NCI-H1417 treated with DMSO at 0.1 percent for 48 hours (cell line): ENCODE measurements at regions not wholly inside any gene's neighbourhood (a gene's known extent, or its start where the extent isn't known, plus 50 kb on each side); places are given as distances from the start of the nearest gene placed in this dataset.

Experiments
- DNase-seq: peaks from one replicate; lab custom pipeline; 2025; lab: John Stamatoyannopoulos, UW

- no peak for DNase-seq
Observed at GRCh38 chr20:51158226-51158625, 135.3 kb upstream of the KCNG1 start.

- no peak for DNase-seq
Observed at GRCh38 chr20:51156041-51156982, 133.4 kb upstream of the KCNG1 start.

- no peak for DNase-seq
Observed at GRCh38 chr20:51154708-51155690, 132.1 kb upstream of the KCNG1 start.

- DNase-seq: no peak
Observed at GRCh38 chr20:51153867-51154707, 131.2 kb upstream of the KCNG1 start.

- DNase-seq: no peak
Observed at GRCh38 chr20:51148941-51149340, 126.0 kb upstream of the KCNG1 start.

GRCh38 chr20:51144476-51144875 is 121.6 kb upstream of the KCNG1 start:
- no peak for DNase-seq

- DNase-seq: no peak
Observed at GRCh38 chr20:51143652-51144051, 120.7 kb upstream of the KCNG1 start.

GRCh38 chr20:51142448-51142847 is 119.5 kb upstream of the KCNG1 start:
- no peak for DNase-seq

GRCh38 chr20:51140671-51141070 is 117.8 kb upstream of the KCNG1 start:
- DNase-seq: no peak

- DNase-seq: peak; percentile 56
Observed at GRCh38 chr20:51139891-51140290, 117.0 kb upstream of the KCNG1 start.

GRCh38 chr20:51138576-51138975 is 115.7 kb upstream of the KCNG1 start:
- DNase-seq: no peak

GRCh38 chr20:51137461-51137860 is 114.6 kb upstream of the KCNG1 start:
- no peak for DNase-seq

GRCh38 chr20:51135926-51136715 is 113.2 kb upstream of the KCNG1 start:
- no peak for DNase-seq

- no peak for DNase-seq
Observed at GRCh38 chr20:51134405-51134804, 111.5 kb upstream of the KCNG1 start.

GRCh38 chr20:51132279-51132678 is 109.4 kb upstream of the KCNG1 start:
- no peak for DNase-seq

- no peak for DNase-seq
Observed at GRCh38 chr20:51131811-51132210, 108.9 kb upstream of the KCNG1 start.

GRCh38 chr20:51129147-51129776 is 106.4 kb upstream of the KCNG1 start:
- DNase-seq: no peak

GRCh38 chr20:51128198-51128597 is 105.3 kb upstream of the KCNG1 start:
- DNase-seq: no peak

- no peak for DNase-seq
Observed at GRCh38 chr20:51127713-51128112, 104.8 kb upstream of the KCNG1 start.

- no peak for DNase-seq
Observed at GRCh38 chr20:51126337-51126736, 103.4 kb upstream of the KCNG1 start.
